ENCODE measurements at regions not wholly inside any gene's neighbourhood (a gene's known extent, or its start where the extent isn't known, plus 50 kb on each side); places are given as distances from the start of the nearest gene placed in this dataset.
A peak's percentile ranks its signal among the peaks of the same experiment; 100 is the strongest.

DNA sequence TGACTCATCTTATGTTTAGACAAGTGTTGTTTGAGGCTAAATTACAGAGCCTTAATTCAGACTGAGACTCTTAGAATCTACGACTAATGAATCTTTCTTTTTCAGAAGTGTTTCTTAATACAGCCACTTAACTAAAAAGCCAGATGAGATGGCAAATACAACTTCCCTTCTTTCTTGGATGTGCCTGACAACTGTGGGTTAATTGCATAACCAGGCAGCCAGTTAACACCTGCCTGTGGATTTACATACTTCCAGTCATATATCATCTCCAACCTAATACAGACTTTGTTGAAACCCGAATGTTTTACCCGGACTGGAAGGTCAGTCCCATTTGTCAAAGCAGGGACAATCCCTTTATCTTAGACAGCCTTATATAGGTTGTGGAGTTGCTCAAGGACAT is 297.6 kb downstream of the VPS13C start:
- DNase-seq (ENCODE audit: low read depth, low spot score), result no peak
- WGBS (ENCODE audit: insufficient coverage, insufficient read length), result no CpG with 5 or more reads among the region's 3 CpGs
- no peaks in the 10 kb centered on the region for H3K4me1 ChIP-seq (ENCODE audit: control insufficient read depth, insufficient read depth, low read length)
- no peaks in the 10 kb centered on the region for H3K9me3 ChIP-seq (ENCODE audit: control insufficient read depth, insufficient read depth, low read length)
- H3K27ac ChIP-seq (ENCODE audit: low read length), result no peak overlapping the region
- H3K27me3 ChIP-seq (ENCODE audit: control insufficient read depth, insufficient read depth, low read length), result no peaks in the 10 kb centered on the region
- H3K4me3 ChIP-seq (ENCODE audit: low read length), result no peak overlapping the region
- no peaks in the 10 kb centered on the region for H3K36me3 ChIP-seq (ENCODE audit: control insufficient read depth, insufficient read depth, low read length)

DNA sequence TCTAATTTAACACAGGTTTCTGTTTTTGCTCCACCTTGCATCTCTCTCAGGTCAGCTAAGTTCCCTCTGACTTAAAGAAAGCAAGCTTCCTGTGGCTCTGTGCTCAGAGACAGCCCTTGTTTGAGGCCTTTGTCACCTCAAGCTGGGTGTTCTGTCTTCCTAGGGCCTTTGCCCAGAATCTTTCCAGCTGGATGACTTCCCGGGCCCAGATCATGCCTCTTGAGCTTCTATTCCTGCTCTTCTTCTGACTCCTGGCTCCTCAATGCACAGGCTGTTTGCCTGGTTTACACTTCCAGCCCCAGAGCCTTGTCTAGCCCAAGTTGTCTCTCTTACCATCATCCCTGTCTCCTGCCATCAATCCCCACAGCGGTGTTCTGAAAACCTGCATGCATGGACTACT is 300.6 kb downstream of the VPS13C start:
- no CpG with 5 or more reads among the region's 2 CpGs for WGBS (ENCODE audit: insufficient coverage, insufficient read length)
- Histone ChIP-seq H3K4me3 (ENCODE audit: low read length) (no peak overlapping the region), H3K36me3 (ENCODE audit: control insufficient read depth, insufficient read depth, low read length) (no peaks in the 10 kb centered on the region), H3K4me1 (ENCODE audit: control insufficient read depth, insufficient read depth, low read length) (no peaks in the 10 kb centered on the region), H3K27me3 (ENCODE audit: control insufficient read depth, insufficient read depth, low read length) (no peaks in the 10 kb centered on the region), H3K27ac (ENCODE audit: low read length) (no peak overlapping the region), H3K9me3 (ENCODE audit: control insufficient read depth, insufficient read depth, low read length) (no peaks in the 10 kb centered on the region)
- no peak for DNase-seq (ENCODE audit: low read depth, low spot score)

DNA sequence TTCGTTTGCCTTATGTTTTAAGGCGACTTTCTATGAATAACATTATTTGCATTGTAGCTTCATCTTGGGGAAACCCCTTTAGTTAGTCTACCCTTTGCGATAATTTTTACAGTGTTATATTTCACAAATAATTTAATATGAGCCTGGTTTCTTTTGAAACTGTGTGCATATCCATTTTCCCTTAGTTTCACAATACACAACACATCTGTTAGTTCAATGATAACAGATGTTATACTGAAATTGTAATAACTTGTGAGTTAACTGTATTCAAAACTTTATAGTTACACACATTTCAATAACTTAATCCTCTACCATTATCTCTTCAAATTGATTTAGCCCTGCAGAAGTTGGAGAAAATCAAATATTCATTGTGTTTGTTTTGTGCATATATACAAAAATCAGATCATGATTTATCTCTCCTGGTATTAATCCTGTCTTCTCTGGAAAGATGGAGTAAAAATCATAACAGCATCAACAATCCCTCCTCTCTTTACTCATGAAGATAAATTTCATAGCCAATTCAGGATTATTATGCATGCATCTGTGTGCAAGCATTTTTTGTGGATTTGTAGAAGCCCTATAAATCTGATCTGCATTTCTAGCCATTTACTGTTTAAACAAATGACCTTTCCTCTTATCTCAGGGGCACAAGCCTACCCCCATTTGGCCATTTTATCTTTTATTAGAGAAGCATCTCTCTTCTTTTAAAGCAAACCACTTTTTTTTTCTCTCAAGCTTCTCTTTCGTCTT is 304.0 kb downstream of the VPS13C start:
- Histone ChIP-seq H3K27ac (ENCODE audit: low read length) (no peak overlapping the region), H3K4me1 (ENCODE audit: control insufficient read depth, insufficient read depth, low read length) (no peaks in the 10 kb centered on the region), H3K9me3 (ENCODE audit: control insufficient read depth, insufficient read depth, low read length) (no peaks in the 10 kb centered on the region), H3K27me3 (ENCODE audit: control insufficient read depth, insufficient read depth, low read length) (no peaks in the 10 kb centered on the region), H3K4me3 (ENCODE audit: low read length) (no peak overlapping the region), H3K36me3 (ENCODE audit: control insufficient read depth, insufficient read depth, low read length) (no peaks in the 10 kb centered on the region)
- no peak for DNase-seq (ENCODE audit: low read depth, low spot score)
- WGBS (ENCODE audit: insufficient coverage, insufficient read length), result 100% methylated on average over 1 of the region's 4 CpGs

DNA sequence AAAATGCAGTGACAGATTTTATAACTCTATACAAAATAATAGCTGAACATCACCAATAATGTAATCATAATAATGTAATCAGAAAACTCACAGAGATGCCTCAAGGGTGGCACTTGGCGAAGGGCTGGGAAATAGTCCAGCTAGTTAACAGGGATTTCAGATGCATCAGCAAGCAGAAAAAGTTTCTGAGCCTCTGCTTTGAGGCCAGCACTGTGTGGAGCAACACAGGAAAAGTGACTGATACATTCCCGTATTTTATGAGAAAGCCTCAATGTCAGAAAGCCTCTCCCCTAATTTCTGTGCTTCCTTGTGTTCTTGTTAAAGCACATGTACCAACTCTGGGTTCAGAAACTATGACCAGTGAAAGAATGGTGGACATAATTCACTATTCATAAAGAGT is 304.8 kb downstream of the VPS13C start:
- H3K27ac ChIP-seq (ENCODE audit: low read length), result no peak overlapping the region
- no peaks in the 10 kb centered on the region for H3K36me3 ChIP-seq (ENCODE audit: control insufficient read depth, insufficient read depth, low read length)
- no peaks in the 10 kb centered on the region for H3K27me3 ChIP-seq (ENCODE audit: control insufficient read depth, insufficient read depth, low read length)
- DNase-seq (ENCODE audit: low read depth, low spot score), result no peak
- no peaks in the 10 kb centered on the region for H3K4me1 ChIP-seq (ENCODE audit: control insufficient read depth, insufficient read depth, low read length)
- H3K4me3 ChIP-seq (ENCODE audit: low read length), result no peak overlapping the region
- no CpG with 5 or more reads among the region's 2 CpGs for WGBS (ENCODE audit: insufficient coverage, insufficient read length)
- no peaks in the 10 kb centered on the region for H3K9me3 ChIP-seq (ENCODE audit: control insufficient read depth, insufficient read depth, low read length)

DNA sequence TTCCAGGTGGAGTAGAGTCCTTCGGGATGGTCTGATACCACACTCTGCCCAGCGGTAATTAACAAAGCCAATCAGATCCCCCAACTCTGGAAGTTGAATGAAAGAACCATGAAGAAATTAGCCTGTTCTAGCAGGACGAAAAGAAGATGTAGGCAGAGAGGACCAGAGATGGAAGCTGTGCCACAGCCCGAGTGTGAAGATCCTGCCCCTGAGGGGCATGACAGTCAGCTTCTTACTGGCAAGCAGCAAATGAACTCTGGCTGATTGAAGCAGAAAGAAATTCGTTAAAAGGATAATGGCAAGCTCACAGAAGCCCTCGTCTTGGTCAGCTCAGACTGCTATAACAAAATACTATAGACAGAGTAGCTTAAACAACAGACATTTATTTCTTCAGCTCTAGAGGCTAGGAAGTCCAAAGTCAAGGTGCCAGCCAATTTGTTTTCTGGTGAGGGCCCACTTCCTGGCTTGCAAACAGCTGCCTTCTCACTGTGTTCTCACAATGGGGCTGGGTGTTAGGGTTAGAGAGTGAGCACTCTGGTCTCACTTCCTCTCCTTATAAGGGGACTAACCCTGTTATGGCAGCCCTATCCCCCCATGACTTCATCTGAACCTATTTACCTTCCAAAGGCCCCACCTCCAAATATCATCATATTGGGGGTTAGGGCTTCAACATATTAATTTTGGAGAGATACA is 307.1 kb downstream of the VPS13C start:
- no peak for DNase-seq (ENCODE audit: low read depth, low spot score)
- no peak overlapping the region for H3K27ac ChIP-seq (ENCODE audit: low read length)

DNA sequence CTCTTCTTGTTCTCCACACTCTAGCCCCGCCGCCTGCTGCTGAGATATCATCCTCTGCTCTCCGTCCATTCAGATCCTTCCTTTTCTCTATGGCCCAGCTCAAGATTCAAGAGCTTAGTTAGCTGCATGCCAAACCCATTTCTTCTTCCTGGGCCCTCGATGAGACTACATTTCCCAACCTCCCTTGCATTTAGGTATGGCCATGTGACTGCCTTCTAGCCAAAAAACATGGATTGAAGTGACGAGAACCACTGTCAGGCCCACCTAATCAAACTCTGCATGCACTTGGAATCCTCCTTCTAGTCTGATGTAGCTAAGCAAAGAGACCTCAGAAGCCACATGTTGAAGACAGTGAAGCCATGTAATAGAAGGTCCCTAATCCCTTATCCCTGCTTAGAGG is 308.2 kb downstream of the VPS13C start:
- H3K27ac ChIP-seq (ENCODE audit: low read length), result no peak overlapping the region
- DNase-seq (ENCODE audit: low read depth, low spot score), result peak; percentile 13

More for the DNA sequence above, 307.1 kb downstream of the VPS13C start:
- H3K36me3 ChIP-seq (ENCODE audit: control insufficient read depth, insufficient read depth, low read length), result no peaks in the 10 kb centered on the region
- H3K4me3 ChIP-seq (ENCODE audit: low read length), result no peak overlapping the region
- WGBS (ENCODE audit: insufficient coverage, insufficient read length), result no CpG with 5 or more reads among the region's 6 CpGs
- no peaks in the 10 kb centered on the region for H3K27me3 ChIP-seq (ENCODE audit: control insufficient read depth, insufficient read depth, low read length)
- no peaks in the 10 kb centered on the region for H3K4me1 ChIP-seq (ENCODE audit: control insufficient read depth, insufficient read depth, low read length)
- H3K9me3 ChIP-seq (ENCODE audit: control insufficient read depth, insufficient read depth, low read length), result no peaks in the 10 kb centered on the region

DNA sequence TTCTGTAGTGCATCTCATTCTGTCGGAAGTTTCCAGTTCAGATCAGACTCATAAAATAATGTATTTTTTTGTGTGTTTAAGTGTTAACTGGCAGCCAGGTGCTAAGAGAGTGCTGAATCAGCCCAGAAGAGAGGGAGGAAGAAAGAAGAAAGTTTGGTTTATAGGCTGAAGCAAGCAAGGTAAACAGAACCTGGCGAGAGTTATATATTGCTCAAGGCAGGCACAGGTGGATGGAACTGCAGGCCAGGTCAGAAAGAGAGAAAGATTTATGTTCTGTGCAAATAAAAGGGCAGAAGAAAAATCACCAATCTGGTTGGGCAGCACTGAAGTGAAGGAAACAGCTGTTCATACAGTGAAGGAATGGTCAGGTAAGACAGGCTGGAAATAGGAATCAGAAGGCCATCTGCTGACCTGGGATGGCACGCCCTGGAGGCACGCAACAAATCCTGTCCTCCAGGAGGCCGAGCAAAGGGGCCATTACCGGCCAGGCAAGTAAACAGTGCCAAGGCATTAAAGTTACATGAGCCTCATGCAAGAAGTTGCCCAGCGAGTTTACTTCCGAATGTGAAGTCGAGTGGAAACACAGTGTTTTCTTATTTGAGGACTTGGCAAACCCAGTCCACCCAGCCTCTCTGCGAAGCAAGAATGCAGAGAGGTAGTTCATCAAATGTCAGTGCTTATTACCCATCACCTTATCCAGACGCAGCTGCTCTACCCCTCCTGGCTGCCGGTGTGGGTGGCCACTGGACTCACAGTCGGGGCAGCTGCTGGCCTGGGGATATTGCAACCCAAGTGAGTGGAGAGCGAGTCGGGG is 309.8 kb downstream of the VPS13C start:
- Histone ChIP-seq H3K27ac (ENCODE audit: low read length) (no peak overlapping the region), H3K4me1 (ENCODE audit: control insufficient read depth, insufficient read depth, low read length) (no peaks in the 10 kb centered on the region), H3K36me3 (ENCODE audit: control insufficient read depth, insufficient read depth, low read length) (no peaks in the 10 kb centered on the region), H3K27me3 (ENCODE audit: control insufficient read depth, insufficient read depth, low read length) (no peaks in the 10 kb centered on the region), H3K9me3 (ENCODE audit: control insufficient read depth, insufficient read depth, low read length) (no peaks in the 10 kb centered on the region), H3K4me3 (ENCODE audit: low read length) (no peak overlapping the region)
- no peak for DNase-seq (ENCODE audit: low read depth, low spot score)
- WGBS (ENCODE audit: insufficient coverage, insufficient read length), result no CpG with 5 or more reads among the region's 15 CpGs

More for the DNA sequence above, 308.2 kb downstream of the VPS13C start:
- Histone ChIP-seq H3K4me1 (ENCODE audit: control insufficient read depth, insufficient read depth, low read length) (no peaks in the 10 kb centered on the region), H3K36me3 (ENCODE audit: control insufficient read depth, insufficient read depth, low read length) (no peaks in the 10 kb centered on the region), H3K27me3 (ENCODE audit: control insufficient read depth, insufficient read depth, low read length) (no peaks in the 10 kb centered on the region), H3K9me3 (ENCODE audit: control insufficient read depth, insufficient read depth, low read length) (no peaks in the 10 kb centered on the region), H3K4me3 (ENCODE audit: low read length) (no peak overlapping the region)
- WGBS (ENCODE audit: insufficient coverage, insufficient read length), result no CpG with 5 or more reads among the region's 5 CpGs

DNA sequence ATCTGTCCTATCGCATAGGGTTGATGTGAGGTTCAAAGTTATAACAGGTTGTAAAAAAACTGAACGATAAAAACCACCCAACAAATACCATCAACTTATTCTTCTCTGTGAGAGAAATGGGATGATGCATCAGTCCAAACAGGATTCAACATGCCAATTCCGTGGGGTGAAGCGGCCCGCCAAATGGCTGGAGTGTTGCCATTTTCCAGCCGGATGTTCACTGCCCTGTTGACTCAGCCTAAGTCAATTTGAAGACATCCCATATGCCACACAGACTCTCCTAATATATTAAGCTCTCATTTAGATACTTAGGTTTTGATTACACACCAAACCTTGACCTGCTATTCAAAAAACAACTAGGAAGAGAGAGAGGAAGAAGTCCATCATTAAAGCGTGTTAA is 311.1 kb downstream of the VPS13C start:
- H3K36me3 ChIP-seq (ENCODE audit: control insufficient read depth, insufficient read depth, low read length), result no peaks in the 10 kb centered on the region
- H3K9me3 ChIP-seq (ENCODE audit: control insufficient read depth, insufficient read depth, low read length), result no peaks in the 10 kb centered on the region
- H3K4me1 ChIP-seq (ENCODE audit: control insufficient read depth, insufficient read depth, low read length), result no peaks in the 10 kb centered on the region
- WGBS (ENCODE audit: insufficient coverage, insufficient read length), result no CpG with 5 or more reads among the region's 7 CpGs
- H3K4me3 ChIP-seq (ENCODE audit: low read length), result no peak overlapping the region
- no peak for DNase-seq (ENCODE audit: low read depth, low spot score)
- H3K27me3 ChIP-seq (ENCODE audit: control insufficient read depth, insufficient read depth, low read length), result no peaks in the 10 kb centered on the region
- H3K27ac ChIP-seq (ENCODE audit: low read length), result no peak overlapping the region

DNA sequence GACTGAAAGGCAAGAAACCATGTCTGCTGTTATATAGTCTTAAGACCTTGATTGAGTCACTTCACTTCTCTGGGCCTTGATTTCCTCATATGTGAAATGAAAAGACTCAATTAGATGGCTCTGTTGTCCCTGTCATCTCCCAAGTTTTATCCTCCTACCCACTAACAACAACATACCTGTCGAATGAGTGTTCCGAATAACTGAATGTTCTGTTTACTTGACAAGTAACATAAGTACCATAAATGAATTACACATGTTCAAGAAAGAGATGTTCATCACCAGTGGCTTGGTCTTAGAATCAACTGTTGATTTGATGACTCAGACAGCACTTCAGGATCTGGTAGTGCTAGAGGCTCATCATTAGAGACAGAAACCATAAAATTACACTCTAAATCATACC is 311.7 kb downstream of the VPS13C start:
- no peak for DNase-seq (ENCODE audit: low read depth, low spot score)
- Histone ChIP-seq H3K27ac (ENCODE audit: low read length) (no peak overlapping the region), H3K27me3 (ENCODE audit: control insufficient read depth, insufficient read depth, low read length) (no peaks in the 10 kb centered on the region), H3K36me3 (ENCODE audit: control insufficient read depth, insufficient read depth, low read length) (no peaks in the 10 kb centered on the region), H3K4me1 (ENCODE audit: control insufficient read depth, insufficient read depth, low read length) (no peaks in the 10 kb centered on the region), H3K4me3 (ENCODE audit: low read length) (no peak overlapping the region), H3K9me3 (ENCODE audit: control insufficient read depth, insufficient read depth, low read length) (no peaks in the 10 kb centered on the region)
- no CpG with 5 or more reads among the region's 2 CpGs for WGBS (ENCODE audit: insufficient coverage, insufficient read length)

DNA sequence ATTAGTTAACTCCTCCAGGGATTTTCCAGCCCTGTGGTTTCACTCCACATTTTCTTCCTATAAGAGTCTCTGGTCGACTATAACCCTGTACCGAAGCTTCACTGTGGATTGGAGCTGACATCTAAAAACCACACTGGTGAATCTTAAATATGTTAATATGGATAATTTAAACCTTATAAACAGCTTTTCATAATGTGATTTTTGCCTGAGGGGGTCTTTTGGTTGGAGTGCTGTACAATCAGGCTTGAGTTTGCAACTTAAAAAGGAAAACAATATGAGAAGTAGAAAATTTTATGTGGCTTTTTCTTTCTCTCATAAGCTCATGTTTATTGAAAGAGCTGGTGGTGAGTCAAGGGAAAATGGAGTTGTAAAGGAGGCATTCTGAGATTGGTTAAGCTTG is 313.7 kb downstream of the VPS13C start:
- WGBS (ENCODE audit: insufficient coverage, insufficient read length), result no CpG with 5 or more reads among the region's 2 CpGs
- Histone ChIP-seq H3K27ac (ENCODE audit: low read length) (no peak overlapping the region), H3K36me3 (ENCODE audit: control insufficient read depth, insufficient read depth, low read length) (no peaks in the 10 kb centered on the region), H3K4me1 (ENCODE audit: control insufficient read depth, insufficient read depth, low read length) (no peaks in the 10 kb centered on the region), H3K9me3 (ENCODE audit: control insufficient read depth, insufficient read depth, low read length) (no peaks in the 10 kb centered on the region), H3K27me3 (ENCODE audit: control insufficient read depth, insufficient read depth, low read length) (no peaks in the 10 kb centered on the region), H3K4me3 (ENCODE audit: low read length) (no peak overlapping the region)
- DNase-seq (ENCODE audit: low read depth, low spot score), result no peak

Data from iPS DF 6.9 (cell line).